SK-N-SH (cell line): ENCODE measurements at regions not wholly inside any gene's neighbourhood (a gene's known extent, or its start where the extent isn't known, plus 50 kb on each side); places are given as distances from the start of the nearest gene placed in this dataset.

Experiments
- CTCF ChIA-PET: fragments of 300-600, 350-600 bp; formaldehyde crosslinking; extraction: SDS; loops from one replicate; lab custom pipeline; 2021; lab: Yijun Ruan, JAX
- POLR2A ChIA-PET: fragments of 350-600 bp; sonication (Branson Sonifier 250); formaldehyde crosslinking; extraction: SDS; loops from one replicate; lab custom pipeline; 2020; ENCODE audit warnings: antibody characterized with exemption, inconsistent platforms; lab: Yijun Ruan, JAX
- DNase-seq: peaks from one replicate; pipeline ENCODE4 v3.0.0; 2012
- H2AFZ ChIP-seq: fragments of 200-600 bp; sonication (generic); 2 replicates; pipeline ENCODE4 v1.8.1; 2016; ENCODE audit warnings: antibody characterized with exemption, mild to moderate bottlenecking, low read depth
- H3F3A ChIP-seq: fragments of 200-600 bp; sonication (generic); replicated peaks from 2 replicates; pipeline ENCODE3; 2016; ENCODE audit warnings: antibody characterized with exemption, mild to moderate bottlenecking; ENCODE audit not compliant: insufficient read depth
- H3K27ac ChIP-seq, 2 experiments: fragments of 200-500 bp in 1 of 2; fragments of 200-600 bp in 1 of 2; sonication (Bioruptor generic) in 1 of 2; sonication (generic), shearing (Covaris generic) in 1 of 2; 2 replicates each; pipeline versions ENCODE4 v1.5.1 to v1.6.1; 2014 to 2016; ENCODE audit warnings: low read depth in 2 of 2, inconsistent platforms in 1 of 2, low read length in 1 of 2, mild to moderate bottlenecking in 1 of 2, mixed read lengths in 1 of 2
- H3K27me3 ChIP-seq: fragments of 200-600 bp; sonication (generic), shearing (Covaris generic); 2 replicates; pipeline ENCODE4 v1.6.1; 2016; ENCODE audit warnings: mixed run types; ENCODE audit not compliant: insufficient read depth
- H3K36me3 ChIP-seq, 2 experiments: fragments of 200-500 bp in 1 of 2; fragments of 200-600 bp in 1 of 2; sonication (Bioruptor generic) in 1 of 2; sonication (generic) in 1 of 2; replicated peaks in 1 of 2; 2 replicates each; pipeline versions ENCODE3 to v1.5.1; 2014 to 2016; ENCODE audit warnings: low read length in 1 of 2, mild to moderate bottlenecking in 1 of 2; ENCODE audit not compliant: insufficient read depth in 2 of 2, control insufficient read depth in 1 of 2
- H3K4me1 ChIP-seq, 2 experiments: fragments of 200-500 bp in 1 of 2; fragments of 200-600 bp in 1 of 2; sonication (Bioruptor generic) in 1 of 2; sonication (generic), shearing (Covaris generic) in 1 of 2; 2 replicates each; pipeline versions ENCODE4 v1.5.1 to v1.6.1; 2014 to 2016; ENCODE audit warnings: low read depth in 1 of 2, low read length in 1 of 2, mixed run types in 1 of 2; ENCODE audit not compliant: insufficient read depth in 2 of 2, control insufficient read depth in 1 of 2
- H3K4me2 ChIP-seq: fragments of 200-600 bp; sonication (generic), shearing (Covaris generic); 2 replicates; pipeline ENCODE4 v1.6.1; 2017; ENCODE audit warnings: mixed run types
- H3K4me3 ChIP-seq, 2 experiments: fragments of 200-500 bp in 1 of 2; fragments of 200-600 bp in 1 of 2; sonication (Bioruptor generic) in 1 of 2; sonication (generic), shearing (Covaris generic) in 1 of 2; 2 replicates each; pipeline versions ENCODE4 v1.5.1 to v1.8.1; 2014 to 2016; ENCODE audit warnings: low read depth in 2 of 2, inconsistent platforms in 1 of 2, low read length in 1 of 2, mild to moderate bottlenecking in 1 of 2, mixed read lengths in 1 of 2, moderate library complexity in 1 of 2
- H3K79me2 ChIP-seq: fragments of 200-600 bp; sonication (generic); 2 replicates; pipeline ENCODE4 v1.8.1; 2017; ENCODE audit warnings: mild to moderate bottlenecking; ENCODE audit not compliant: insufficient read depth
- H3K9ac ChIP-seq: fragments of 200-600 bp; sonication (generic); 2 replicates; pipeline ENCODE4 v1.6.1; 2017; ENCODE audit warnings: mixed run types
- H3K9me2 ChIP-seq: fragments of 200-600 bp; sonication (generic); 2 replicates; pipeline ENCODE4 v1.6.1; 2017; ENCODE audit warnings: mixed run types
- H3K9me3 ChIP-seq: fragments of 200-600 bp; sonication (generic); 2 replicates; pipeline ENCODE4 v1.6.1; 2017; ENCODE audit warnings: mixed run types, mild to moderate bottlenecking, moderate library complexity
- H4K20me1 ChIP-seq: fragments of 200-600 bp; sonication (generic); 2 replicates; pipeline ENCODE4 v1.6.1; 2017; ENCODE audit warnings: mild to moderate bottlenecking, mixed run types; ENCODE audit not compliant: insufficient read depth
- CHD2 ChIP-seq: fragments of 150-350 bp; IDR thresholded peaks from 2 replicates; pipeline ENCODE4 v1.6.1; 2018; ENCODE audit warnings: low read length; ENCODE audit not compliant: partially characterized antibody
- ELF1 ChIP-seq: IDR thresholded peaks from 2 replicates; pipeline ENCODE4 v1.4.0; 2012
- EZH2phosphoT487 ChIP-seq: fragments of 200-600 bp; sonication (generic); IDR thresholded peaks from 2 replicates; pipeline ENCODE4 v1.6.1; 2017; ENCODE audit warnings: low read depth, mixed run types, mild to moderate bottlenecking, antibody characterized with exemption, moderate library complexity, borderline replicate concordance
- FOSL2 ChIP-seq: IDR thresholded peaks from 2 replicates; pipeline ENCODE4 v1.4.0; 2012; ENCODE audit warnings: low read depth, mild to moderate bottlenecking, moderate library complexity, borderline replicate concordance
- FOXM1 ChIP-seq: IDR thresholded peaks from 2 replicates; pipeline ENCODE4 v1.4.0; 2012; ENCODE audit warnings: low read depth, mild to moderate bottlenecking
- GATA2 ChIP-seq: sonication (generic); formaldehyde crosslinking; IDR thresholded peaks from 2 replicates; pipeline ENCODE4 v1.5.0; 2020; ENCODE audit warnings: mild to moderate bottlenecking, missing genetic modification reagents
- JUND ChIP-seq: IDR thresholded peaks from 2 replicates; pipeline ENCODE4 v1.4.0; 2012
- POLR2AphosphoS5 ChIP-seq: IDR thresholded peaks from 2 replicates; pipeline ENCODE4 v1.6.1; 2012; ENCODE audit warnings: low read depth, low read length
- RCOR1 ChIP-seq: fragments of 150-350 bp; IDR thresholded peaks from 2 replicates; pipeline ENCODE4 v1.6.1; 2017; ENCODE audit warnings: antibody characterized with exemption, low read length
- RFX5 ChIP-seq: IDR thresholded peaks from 2 replicates; pipeline ENCODE4 v1.6.1; 2012; ENCODE audit warnings: mild to moderate bottlenecking, improper control_type of control experiment, low read length
- RXRA ChIP-seq: IDR thresholded peaks from 2 replicates; pipeline ENCODE4 v1.4.0; 2012; ENCODE audit warnings: low read depth, mild to moderate bottlenecking, borderline replicate concordance
- SIN3A ChIP-seq: IDR thresholded peaks from 2 replicates; pipeline ENCODE4 v1.6.1; 2012; ENCODE audit warnings: low read depth, mild to moderate bottlenecking, low read length, moderate library complexity, borderline replicate concordance
- TAF1 ChIP-seq: IDR thresholded peaks from 2 replicates; pipeline ENCODE4 v1.6.1; 2012; ENCODE audit warnings: low read depth, mild to moderate bottlenecking, low read length, moderate library complexity, borderline replicate concordance
- YY1 ChIP-seq: IDR thresholded peaks from 2 replicates; pipeline ENCODE4 v1.4.0; 2012; ENCODE audit warnings: low read depth, mild to moderate bottlenecking
- WGBS: methylation state at CpG from one replicate; pipeline ENCODE4 v1.1.6; 2017; ENCODE audit warnings: low lambda C conversion rate; 5-methylcytosine and 5-hydroxymethylcytosine counted together
- TF ChIP-seq, protein P1 (sequence below): fragments of 200-600 bp; sonication (generic); IDR thresholded peaks from 2 replicates; pipeline ENCODE4 v1.6.1; 2017; ENCODE audit warnings: antibody characterized with exemption, mild to moderate bottlenecking, moderate library complexity
- TF ChIP-seq, protein P2 (sequence below): fragments of 150-350 bp; IDR thresholded peaks from 2 replicates; pipeline ENCODE4 v1.6.1; 2017; ENCODE audit warnings: antibody characterized with exemption, low read length, low read depth, borderline replicate concordance
- TF ChIP-seq, protein P3 (sequence below): IDR thresholded peaks from 2 replicates; pipeline ENCODE4 v1.4.0; 2012; ENCODE audit warnings: low read depth
- TF ChIP-seq, protein P4 (sequence below): IDR thresholded peaks from 2 replicates; pipeline ENCODE4 v1.6.1; 2012; ENCODE audit warnings: mild to moderate bottlenecking, low read depth, low read length, moderate library complexity
- TF ChIP-seq, protein P5 (sequence below): IDR thresholded peaks from 2 replicates; pipeline ENCODE4; 2012

DNA sequence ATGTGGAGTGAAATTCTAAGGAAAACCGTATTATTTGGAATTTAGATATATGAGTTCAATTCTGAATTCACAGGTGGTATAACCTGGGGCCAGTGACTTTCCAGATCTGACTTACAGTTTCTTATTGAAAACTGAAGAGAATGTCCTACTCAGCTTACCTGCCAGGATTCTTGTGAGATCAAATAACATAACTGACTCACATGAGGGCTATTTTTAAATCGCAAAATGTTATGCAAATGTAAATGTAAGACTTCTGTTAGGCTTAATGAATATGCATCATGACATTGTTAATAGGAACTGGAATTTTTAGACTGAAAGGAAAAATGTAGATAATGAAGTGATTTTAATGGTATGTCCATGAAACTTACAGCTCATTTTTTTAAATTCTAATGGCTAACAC, 1142.1 kb downstream of the FLRT2 start:
- Histone ChIP-seq H3K27me3 (no peaks in the 10 kb centered on the region), H3K79me2 (no peaks in the 10 kb centered on the region), H3K9me3 (no peaks in the 10 kb centered on the region), H2AFZ (no peak overlapping the region), H3F3A (no peaks in the 10 kb centered on the region), H3K4me2 (no peak overlapping the region), H3K27ac (no peak overlapping the region), H3K9me2 (no peaks in the 10 kb centered on the region), H4K20me1 (no peaks in the 10 kb centered on the region), H3K9ac (no peak overlapping the region), H3K4me1 (no peaks in the 10 kb centered on the region), H3K4me3 (no peak overlapping the region), H3K36me3 (no peaks in the 10 kb centered on the region)
- WGBS = 28% methylated on average over 2 of the region's 2 CpGs
- ChIA-PET CTCF (no interaction called here), POLR2A (no interaction called here)
- no peak for TF ChIP-seq SIN3A
- TF ChIP-seq, protein P1, sequence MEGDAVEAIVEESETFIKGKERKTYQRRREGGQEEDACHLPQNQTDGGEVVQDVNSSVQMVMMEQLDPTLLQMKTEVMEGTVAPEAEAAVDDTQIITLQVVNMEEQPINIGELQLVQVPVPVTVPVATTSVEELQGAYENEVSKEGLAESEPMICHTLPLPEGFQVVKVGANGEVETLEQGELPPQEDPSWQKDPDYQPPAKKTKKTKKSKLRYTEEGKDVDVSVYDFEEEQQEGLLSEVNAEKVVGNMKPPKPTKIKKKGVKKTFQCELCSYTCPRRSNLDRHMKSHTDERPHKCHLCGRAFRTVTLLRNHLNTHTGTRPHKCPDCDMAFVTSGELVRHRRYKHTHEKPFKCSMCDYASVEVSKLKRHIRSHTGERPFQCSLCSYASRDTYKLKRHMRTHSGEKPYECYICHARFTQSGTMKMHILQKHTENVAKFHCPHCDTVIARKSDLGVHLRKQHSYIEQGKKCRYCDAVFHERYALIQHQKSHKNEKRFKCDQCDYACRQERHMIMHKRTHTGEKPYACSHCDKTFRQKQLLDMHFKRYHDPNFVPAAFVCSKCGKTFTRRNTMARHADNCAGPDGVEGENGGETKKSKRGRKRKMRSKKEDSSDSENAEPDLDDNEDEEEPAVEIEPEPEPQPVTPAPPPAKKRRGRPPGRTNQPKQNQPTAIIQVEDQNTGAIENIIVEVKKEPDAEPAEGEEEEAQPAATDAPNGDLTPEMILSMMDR = no peak
- no peak for TF ChIP-seq FOSL2
- TF ChIP-seq, protein P2, sequence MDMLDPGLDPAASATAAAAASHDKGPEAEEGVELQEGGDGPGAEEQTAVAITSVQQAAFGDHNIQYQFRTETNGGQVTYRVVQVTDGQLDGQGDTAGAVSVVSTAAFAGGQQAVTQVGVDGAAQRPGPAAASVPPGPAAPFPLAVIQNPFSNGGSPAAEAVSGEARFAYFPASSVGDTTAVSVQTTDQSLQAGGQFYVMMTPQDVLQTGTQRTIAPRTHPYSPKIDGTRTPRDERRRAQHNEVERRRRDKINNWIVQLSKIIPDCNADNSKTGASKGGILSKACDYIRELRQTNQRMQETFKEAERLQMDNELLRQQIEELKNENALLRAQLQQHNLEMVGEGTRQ = no peak
- no peak for TF ChIP-seq RCOR1
- no peak for TF ChIP-seq FOXM1
- no peak for TF ChIP-seq CHD2
- no peak for DNase-seq

DNA sequence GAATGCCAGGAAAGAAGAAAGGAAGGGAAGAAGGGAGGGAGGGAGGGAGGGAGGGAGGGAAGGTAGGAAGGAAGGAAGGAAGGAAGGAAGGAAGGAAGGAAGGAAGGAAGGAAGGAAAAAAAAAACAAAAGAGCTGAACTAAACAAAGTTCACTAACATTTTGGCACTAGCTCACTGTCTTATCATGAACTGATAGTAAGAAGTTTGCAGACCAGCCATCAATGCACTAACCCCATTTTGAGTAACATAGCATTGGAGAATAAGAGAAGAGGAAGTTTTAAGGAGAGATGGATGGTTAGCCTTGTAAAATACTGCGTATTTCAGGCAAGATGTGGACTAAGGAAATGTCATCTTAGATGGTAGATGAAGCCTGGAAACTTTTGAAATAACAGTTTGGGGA, 1136.0 kb downstream of the FLRT2 start:
- Histone ChIP-seq H3K9me3 (no peaks in the 10 kb centered on the region), H4K20me1 (no peaks in the 10 kb centered on the region), H3F3A (no peaks in the 10 kb centered on the region), H3K9me2 (no peaks in the 10 kb centered on the region), H3K9ac (no peak overlapping the region), H2AFZ (no peak overlapping the region), H3K36me3 (no peaks in the 10 kb centered on the region), H3K4me2 (no peak overlapping the region), H3K4me3 (no peak overlapping the region), H3K4me1 (no peaks in the 10 kb centered on the region), H3K27me3 (no peaks in the 10 kb centered on the region), H3K79me2 (no peaks in the 10 kb centered on the region), H3K27ac (no peak overlapping the region)
- ChIA-PET POLR2A (no interaction called here), CTCF (interaction anchor here (1.5 kb wide), 1 partner anchor 12 kb away, joined by 9 read pairs; no protein-coding TSS in a partner anchor)
- TF ChIP-seq, protein P3, sequence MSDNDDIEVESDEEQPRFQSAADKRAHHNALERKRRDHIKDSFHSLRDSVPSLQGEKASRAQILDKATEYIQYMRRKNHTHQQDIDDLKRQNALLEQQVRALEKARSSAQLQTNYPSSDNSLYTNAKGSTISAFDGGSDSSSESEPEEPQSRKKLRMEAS = no peak
- TF ChIP-seq TAF1 = no peak
- no peak for TF ChIP-seq JUND
- TF ChIP-seq RFX5 = no peak
- TF ChIP-seq, protein P4, sequence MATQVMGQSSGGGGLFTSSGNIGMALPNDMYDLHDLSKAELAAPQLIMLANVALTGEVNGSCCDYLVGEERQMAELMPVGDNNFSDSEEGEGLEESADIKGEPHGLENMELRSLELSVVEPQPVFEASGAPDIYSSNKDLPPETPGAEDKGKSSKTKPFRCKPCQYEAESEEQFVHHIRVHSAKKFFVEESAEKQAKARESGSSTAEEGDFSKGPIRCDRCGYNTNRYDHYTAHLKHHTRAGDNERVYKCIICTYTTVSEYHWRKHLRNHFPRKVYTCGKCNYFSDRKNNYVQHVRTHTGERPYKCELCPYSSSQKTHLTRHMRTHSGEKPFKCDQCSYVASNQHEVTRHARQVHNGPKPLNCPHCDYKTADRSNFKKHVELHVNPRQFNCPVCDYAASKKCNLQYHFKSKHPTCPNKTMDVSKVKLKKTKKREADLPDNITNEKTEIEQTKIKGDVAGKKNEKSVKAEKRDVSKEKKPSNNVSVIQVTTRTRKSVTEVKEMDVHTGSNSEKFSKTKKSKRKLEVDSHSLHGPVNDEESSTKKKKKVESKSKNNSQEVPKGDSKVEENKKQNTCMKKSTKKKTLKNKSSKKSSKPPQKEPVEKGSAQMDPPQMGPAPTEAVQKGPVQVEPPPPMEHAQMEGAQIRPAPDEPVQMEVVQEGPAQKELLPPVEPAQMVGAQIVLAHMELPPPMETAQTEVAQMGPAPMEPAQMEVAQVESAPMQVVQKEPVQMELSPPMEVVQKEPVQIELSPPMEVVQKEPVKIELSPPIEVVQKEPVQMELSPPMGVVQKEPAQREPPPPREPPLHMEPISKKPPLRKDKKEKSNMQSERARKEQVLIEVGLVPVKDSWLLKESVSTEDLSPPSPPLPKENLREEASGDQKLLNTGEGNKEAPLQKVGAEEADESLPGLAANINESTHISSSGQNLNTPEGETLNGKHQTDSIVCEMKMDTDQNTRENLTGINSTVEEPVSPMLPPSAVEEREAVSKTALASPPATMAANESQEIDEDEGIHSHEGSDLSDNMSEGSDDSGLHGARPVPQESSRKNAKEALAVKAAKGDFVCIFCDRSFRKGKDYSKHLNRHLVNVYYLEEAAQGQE = no peak
- TF ChIP-seq GATA2 (CRISPR knock-in tag) = no peak
- TF ChIP-seq ELF1 = no peak
- no peak for TF ChIP-seq EZH2phosphoT487
- TF ChIP-seq, protein P5, sequence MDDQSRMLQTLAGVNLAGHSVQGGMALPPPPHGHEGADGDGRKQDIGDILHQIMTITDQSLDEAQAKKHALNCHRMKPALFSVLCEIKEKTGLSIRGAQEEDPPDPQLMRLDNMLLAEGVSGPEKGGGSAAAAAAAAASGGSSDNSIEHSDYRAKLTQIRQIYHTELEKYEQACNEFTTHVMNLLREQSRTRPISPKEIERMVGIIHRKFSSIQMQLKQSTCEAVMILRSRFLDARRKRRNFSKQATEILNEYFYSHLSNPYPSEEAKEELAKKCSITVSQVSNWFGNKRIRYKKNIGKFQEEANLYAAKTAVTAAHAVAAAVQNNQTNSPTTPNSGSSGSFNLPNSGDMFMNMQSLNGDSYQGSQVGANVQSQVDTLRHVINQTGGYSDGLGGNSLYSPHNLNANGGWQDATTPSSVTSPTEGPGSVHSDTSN = no peak
- TF ChIP-seq FOXM1 = no peak
- TF ChIP-seq POLR2AphosphoS5 = no peak
- no peak for TF ChIP-seq RXRA
- no peak for TF ChIP-seq YY1
- DNase-seq = no peak
- WGBS = 3% methylated on average over 1 of the region's 1 CpG
